ENCODE measurements at regions not wholly inside any gene's neighbourhood (a gene's known extent, or its start where the extent isn't known, plus 50 kb on each side); places are given as distances from the start of the nearest gene placed in this dataset.

DNA sequence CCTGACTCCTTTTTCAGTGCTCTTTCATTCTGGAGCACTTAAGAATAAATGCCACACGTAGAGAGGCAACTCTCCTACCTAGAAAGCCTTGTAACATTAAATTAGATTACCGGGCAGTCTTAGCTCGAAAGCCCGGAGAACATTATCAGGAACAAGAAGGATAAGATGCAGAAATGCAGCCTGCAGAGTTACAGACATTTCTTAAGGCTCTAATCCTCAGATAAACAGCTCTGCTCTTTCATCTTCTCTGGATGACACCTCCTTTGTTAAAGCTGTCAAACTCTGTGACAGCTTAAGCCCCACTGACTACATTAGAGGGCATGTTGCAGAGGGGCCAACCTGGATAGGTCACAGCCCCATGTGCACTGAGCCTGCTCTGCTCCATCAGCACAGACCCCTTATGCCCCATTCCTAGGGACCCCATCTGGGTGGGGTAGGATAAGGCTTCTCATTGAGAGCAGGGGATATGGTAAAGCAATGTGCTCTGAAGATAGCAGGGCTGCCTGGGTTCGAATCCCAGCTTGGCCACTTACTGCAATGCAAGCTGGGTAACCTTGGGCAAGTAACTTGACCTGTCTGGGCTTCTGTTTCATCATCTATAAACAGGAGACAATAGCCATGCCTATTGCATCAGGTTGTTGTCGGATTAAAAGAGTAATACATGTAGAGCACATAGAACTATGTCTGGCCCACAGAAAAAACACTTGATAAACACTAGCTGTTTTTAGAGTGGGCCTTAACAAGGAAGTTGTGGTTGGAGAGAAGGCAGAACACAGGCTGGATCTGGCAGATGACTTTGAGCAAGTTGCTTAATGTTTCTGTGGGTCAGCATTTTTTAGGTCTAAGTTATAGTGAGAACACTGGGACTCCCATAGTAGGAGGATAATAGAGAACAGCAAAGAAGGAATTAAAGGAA is 111.4 kb downstream of the THNSL2 start:
- no peak for DNase-seq

DNA sequence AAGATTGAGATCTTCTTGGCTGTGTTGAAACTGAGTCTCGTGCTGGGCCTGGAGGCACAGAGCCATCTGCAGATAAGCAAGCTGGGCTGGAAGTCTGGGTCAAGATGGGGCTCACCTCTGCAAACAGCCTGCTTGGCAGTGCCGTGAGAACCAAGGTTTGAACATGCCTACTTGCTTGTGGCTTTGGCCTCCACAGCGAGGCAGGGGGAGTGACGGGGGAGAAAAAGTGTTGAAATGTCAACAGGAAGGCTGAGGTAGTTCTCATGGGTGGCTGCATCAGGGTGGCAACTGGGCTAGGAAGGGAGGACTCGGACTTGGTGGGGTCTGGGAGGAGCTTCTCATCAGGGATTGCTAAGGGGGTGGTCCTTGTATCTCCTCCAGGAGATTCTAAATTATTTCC is 99.7 kb downstream of the THNSL2 start:
- DNase-seq = no peak

DNA sequence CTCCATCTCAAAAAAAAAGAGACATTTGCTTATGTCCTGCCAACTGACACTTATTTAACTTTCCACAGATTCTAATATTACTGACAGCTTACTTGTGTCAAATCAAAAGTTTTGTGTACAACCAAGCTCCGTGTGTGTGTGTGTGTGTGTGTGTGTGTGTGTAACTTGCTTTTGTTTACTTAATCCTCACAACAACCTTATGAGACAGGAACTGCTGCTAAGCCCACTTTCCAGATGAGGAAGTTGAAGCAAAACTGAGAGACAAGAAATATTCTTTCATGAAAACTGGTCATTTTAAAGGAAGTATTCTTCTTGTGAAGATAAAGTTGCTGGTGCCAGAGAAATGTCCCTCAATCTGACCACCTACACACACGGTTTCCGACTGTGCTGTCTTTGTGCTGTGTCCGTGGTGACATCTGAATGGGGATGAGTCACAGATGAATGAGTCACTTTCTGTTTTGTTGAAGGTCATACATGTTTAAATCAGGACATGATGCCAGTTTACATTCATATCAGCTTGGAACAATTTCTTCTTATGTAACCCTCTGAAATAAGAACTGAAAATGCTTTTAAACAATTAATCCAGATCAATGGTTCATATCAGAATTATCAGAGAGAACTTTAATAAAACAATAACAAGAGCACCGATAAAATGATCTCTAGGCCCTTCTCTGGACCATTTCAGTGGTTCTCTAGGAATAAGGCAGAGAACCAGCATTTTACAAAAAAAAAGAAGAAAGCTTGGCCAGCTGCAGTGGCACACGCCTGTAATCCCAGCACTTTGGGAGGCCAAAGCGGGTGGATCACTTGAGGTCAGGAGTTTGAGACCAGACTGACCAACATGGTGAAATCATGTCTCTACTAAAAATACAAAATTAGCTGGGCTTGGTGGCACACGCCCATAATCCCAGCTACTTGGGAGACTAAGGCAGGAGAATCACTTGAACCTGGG is 95.5 kb downstream of the THNSL2 start:
- DNase-seq = no peak

DNA sequence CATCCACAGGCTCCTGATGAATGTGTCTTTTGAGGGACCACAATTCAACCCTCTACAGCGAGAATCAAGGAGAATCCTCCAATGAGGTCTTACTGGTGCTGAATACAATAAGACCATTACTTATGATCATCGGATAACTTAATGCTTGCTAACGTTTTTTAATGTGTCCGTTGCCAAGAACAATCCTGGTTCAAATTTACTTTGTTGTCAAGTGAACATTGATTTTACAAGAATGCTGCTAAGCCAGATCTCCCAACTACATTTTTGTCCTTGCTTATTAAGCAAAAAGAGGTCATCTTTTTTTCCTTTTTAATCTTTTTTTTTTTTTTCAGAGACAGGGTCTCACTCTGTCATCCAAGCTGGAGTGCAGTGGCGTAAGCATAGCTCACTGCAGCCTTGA is 93.7 kb downstream of the THNSL2 start:
- no peak for DNase-seq

DNA sequence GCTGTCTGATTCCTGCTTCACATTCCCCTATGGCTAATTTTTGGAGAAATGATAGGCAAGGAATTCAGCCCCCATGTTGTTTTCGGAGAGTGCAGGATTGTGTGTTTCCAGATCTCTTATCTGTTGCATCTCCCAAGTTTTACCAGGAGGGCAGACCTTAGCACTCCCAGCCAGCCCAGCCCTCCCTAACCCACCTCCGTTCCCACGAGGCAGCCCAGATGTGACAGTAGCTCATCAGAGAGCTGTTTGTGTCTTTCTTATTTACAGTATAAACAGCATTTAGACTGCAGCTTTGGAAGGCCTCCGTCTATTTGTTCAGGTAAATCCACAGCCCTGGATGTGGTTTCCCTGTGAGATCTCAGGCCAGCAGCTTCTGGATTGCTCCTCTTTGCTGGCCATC is 91.6 kb downstream of the THNSL2 start:
- no peak for DNase-seq

DNA sequence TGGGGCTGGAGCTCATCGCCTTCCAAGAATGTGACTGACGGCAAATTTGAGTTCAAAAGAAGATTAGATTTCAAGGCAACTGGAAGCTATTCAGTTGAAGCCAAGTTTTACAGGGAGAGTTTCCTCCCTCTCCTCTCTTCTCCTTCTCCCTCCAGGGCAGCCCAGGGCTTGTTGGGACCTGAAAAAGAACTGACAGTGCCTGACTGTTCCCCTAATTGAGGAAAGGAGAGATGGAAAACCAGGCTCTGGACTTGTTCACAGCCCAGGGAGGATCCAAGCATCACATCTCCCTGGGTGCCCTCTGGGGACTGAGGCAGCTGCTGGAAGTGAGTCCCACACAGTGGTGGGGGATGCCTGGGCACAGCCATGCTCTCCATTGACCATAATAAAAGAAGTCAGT is 88.1 kb downstream of the THNSL2 start:
- no peak for DNase-seq

DNA sequence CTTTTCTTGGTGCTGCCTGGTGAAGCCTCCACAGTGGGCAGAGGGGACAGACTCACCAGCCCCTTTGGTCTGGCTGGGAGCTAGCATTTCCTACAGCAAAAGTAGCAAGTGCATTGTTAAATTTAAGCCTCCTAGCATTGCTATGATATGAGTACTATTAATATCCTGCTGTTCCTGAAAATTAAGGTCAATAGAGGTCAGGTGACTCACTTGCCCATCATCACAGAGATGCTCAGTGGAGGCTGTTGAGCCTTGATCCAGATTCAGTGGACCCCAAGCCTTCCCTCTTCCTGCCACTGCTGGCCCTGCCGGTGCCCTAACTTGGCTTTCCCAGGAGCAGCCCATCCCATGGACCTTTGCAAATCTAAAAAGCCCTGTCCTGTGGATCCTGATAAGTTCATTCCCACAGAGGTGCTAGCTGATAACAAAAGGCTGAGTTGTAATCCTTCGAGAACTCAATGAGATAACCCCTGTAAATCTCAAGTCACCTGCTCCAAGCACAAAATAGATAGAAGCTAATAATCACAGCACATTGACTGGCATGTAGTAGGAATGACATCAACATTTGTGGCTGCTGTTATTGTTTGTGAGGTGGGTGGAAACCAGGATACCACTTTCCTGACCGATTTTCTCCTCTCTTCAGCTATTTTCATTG is 84.4 kb downstream of the THNSL2 start:
- DNase-seq = no peak

DNA sequence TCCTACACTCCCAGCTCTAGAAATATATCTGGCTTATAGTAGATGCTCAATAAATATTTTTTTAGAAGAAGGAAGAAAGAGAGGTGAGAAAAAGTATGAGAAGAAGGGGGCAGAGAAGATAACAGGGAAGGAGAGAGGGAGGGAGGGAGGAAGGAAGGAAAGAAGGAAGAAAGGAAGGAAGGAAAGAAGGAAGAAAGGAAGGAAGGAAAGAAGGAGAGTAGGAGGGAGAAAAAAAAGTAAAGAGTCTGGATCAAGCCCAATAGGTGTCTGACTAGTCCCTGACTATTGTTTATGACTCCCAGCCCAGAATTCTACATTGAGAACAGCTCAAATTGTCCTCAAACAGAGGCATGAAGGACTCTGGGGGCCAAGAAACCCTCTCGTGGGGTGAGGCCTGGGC is 83.9 kb downstream of the THNSL2 start:
- no peak for DNase-seq

DNA sequence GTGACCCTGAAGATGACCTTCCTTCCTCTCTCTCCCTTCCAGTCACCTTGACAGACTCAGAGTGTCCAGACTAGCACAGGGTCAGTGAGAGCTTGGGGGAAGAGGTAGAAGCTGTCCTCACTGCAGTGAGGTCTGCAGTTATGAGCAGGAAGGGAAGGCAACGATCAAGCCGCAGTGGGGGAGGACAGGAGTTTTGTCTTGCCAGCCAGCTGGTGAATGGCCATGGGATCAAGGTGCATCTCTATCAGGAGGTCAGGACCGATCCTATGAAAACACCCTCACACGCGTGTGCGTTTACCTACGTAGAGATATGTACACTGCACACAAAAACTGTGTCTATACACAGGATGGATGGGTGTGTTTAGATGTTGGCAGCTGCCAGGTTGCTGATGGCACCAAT is 83.2 kb downstream of the THNSL2 start:
- DNase-seq = no peak

DNA sequence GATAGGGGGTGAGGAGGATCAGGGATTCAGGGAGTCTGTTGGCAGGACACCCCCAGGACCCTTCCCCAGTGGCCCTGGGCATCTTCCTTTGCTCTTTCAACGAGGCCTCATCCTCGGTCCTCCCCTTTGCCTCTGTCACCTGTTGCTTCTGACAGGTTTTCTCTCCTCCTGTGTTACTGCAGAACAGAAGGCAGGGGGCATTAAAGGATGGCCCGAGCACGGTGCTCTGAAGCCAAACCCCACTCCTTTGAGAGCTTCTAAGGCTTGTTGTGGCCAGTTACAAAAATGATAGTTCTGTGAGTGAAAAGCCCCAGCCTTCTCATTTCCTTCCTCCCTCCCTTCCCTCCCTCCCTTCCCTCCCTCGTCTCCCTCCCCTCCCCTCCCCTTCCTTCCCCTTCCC is 82.5 kb downstream of the THNSL2 start:
- DNase-seq = no peak

DNA sequence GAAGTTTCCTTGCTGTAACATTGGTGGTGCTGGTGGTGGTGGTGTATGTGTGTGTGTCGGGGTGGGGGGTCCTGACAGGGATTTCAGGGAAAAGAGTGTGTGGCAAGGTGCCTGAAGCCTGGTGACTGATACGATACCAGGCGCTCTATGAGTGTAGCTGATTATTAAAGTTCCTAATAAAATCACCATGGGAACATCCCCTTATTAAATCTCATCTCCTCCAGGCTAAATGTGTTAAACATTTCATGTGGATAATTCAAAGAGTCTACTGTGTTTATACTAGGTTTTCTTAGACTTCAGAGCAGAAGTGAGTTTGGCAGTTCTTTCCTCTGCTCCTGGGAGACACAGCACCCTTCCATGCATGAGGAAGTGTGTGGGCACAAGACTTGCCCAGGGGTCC is 82.0 kb downstream of the THNSL2 start:
- DNase-seq = no peak

DNA sequence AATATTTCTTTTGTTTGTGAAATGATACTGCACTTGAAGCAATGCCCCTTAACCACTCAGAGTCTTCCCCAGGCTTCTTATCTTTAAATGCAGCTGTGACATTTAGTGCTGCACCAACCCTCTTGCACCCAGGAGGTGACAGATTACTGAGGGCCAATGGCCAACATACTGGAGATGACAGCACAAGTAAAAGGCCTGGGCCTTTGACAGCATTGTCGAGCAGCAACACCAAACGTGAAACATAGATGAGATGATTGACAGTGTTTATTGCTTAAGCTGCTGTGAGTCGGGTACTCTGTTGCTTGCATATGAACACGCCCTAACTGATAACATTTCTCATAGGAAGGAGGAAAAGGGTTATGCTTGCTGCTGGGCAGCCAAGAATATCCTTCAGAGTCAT is 80.3 kb downstream of the THNSL2 start:
- no peak for DNase-seq

DNA sequence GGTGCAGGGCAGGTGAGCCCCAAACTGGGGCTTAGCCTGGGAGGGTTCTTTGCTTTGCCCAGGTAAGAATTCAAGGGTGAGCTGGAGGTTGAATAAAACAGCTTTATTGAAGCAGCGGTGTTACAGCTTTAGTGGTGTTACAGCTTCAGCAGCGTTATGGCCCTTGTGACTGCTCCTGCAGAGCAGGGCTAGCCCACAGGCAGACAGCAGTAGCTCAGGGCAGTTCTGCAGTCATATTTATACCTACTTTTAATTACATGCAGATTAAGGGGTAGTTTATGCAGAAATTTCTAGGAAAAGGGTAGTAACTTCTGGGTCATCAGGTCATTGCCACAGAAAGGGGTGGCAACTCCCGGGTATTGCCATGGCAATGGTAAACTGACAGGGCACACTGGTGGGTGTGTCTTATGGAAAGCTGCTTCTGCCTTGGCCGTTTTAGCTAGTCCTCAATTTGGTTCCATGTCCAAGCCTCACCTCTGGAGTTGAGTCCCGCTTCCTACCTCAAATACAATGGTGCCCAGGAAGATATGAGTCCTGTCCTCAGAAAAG is 78.2 kb downstream of the THNSL2 start:
- no peak for DNase-seq

DNA sequence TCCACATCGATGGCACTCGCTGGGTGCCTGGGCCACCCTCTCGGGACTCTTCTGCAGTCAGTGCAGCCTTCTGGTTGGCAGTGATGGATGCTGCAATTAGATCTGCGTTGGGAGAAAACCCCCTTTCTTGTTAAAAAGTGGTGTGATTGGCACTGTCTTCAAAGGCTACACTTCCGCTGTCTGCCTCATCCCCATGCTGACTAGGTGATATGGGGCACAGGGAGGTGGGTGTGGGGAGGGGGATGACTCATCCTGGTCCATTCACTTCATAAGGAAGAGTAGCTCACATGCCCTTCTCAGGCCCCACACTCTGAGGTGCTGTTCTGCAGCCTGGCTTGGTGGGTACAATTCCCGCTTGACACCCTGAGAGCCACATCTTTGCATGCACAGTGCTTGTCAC is 77.4 kb downstream of the THNSL2 start:
- DNase-seq = no peak

DNA sequence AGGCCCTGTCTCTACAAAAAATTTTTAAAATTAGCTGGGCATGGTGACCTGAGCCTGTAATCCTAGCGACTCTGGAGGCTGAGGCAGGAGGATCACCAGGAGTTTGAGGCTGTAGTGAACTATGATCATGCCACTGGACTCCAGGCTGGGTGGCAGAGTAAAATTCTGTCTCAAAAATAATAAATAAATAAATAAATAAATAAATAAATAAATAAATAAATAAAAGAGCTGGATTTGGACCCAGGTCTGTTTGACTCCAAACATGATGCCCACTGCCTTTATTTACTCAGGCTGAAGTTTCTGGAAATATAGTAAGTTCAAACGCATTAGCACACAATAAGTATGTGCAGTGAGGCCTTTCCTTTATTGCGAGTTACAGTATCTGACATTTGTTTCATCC is 75.0 kb downstream of the THNSL2 start:
- no peak for DNase-seq

DNA sequence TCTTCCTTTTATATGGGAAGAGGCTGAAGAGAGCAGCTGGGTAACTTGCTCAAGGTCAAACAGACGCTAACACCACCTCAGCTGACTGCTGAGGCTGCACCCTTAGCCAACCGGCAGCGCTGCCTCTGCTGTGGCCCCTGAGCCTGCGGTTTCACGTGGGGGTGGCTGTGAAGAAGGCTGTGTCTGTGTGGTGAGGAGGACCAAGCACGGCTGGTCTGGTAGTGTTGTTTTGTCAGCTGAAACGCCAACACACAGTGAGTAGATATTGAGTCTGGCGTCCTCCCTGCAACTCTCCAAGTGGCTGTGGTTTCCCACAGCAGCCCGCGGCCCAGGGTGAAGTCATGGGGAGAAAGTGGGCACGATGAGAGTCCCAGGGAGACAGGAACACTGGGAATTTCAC is 69.6 kb downstream of the THNSL2 start:
- no peak for DNase-seq

DNA sequence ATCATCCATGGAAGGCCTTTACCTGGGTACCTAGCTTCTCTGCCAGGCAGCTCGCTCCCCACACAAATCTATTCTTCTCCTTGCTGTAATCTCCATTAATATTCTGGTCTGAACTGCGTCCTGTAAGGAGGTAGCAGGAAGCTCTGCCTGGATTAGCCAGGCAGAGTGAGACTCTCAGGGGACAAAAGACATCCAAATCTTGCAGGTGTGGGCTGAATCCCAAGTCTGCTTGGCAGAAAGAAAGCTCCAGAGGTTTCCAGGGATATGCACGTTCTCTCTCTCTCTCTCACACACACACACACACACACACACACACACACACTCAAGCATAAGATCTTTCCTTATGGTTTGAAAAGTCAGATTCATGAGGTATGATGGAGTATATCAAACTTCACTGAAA is 66.5 kb downstream of the THNSL2 start:
- DNase-seq = no peak

Measured in NCI-H187 (cell line).